GM23338 (cell line): ENCODE measurements at regions not wholly inside any gene's neighbourhood (a gene's known extent, or its start where the extent isn't known, plus 50 kb on each side); places are given as distances from the start of the nearest gene placed in this dataset.
"Not testable (repeated sequence)": the region's sequence is repeated elsewhere in the genome, so short reads cannot be mapped to it uniquely, and the experiment has no call there.

Experiments
- CREB1 ChIP-seq: fragments of 250-450 bp; sonication (Bioruptor Pico); IDR thresholded peaks from 2 replicates; pipeline ENCODE4 v1.5.0; 2020; ENCODE audit warnings: low read depth, mild to moderate bottlenecking, moderate library complexity
- EZH2 ChIP-seq: fragments of 200-600 bp; sonication (generic); IDR thresholded peaks from one replicate; pipeline ENCODE4 v1.8.0; 2017; ENCODE audit warnings: antibody characterized with exemption, mild to moderate bottlenecking, low read depth; ENCODE audit not compliant: unreplicated experiment
- EZH2phosphoT487 ChIP-seq: fragments of 200-600 bp; sonication (generic); IDR thresholded peaks from one replicate; pipeline ENCODE4 v1.8.1; 2018; ENCODE audit warnings: antibody characterized with exemption; ENCODE audit not compliant: unreplicated experiment
- JUNB ChIP-seq: IDR thresholded peaks from one replicate; pipeline ENCODE4 v1.6.1; 2016; ENCODE audit warnings: antibody characterized with exemption; ENCODE audit not compliant: unreplicated experiment
- NANOG ChIP-seq: IDR thresholded peaks from 2 replicates; pipeline ENCODE4 v1.6.1; 2016; ENCODE audit warnings: antibody characterized with exemption, borderline replicate concordance
- POLR2AphosphoS5 ChIP-seq: IDR thresholded peaks from 2 replicates; pipeline ENCODE4 v1.6.1; 2016; ENCODE audit warnings: antibody characterized with exemption, low read depth
- STAT1 ChIP-seq: IDR thresholded peaks from one replicate; pipeline ENCODE4 v1.6.1; 2016; ENCODE audit warnings: antibody characterized with exemption; ENCODE audit not compliant: unreplicated experiment
- ZNF114 ChIP-seq: fragments of 250-450 bp; sonication (Bioruptor Pico); IDR thresholded peaks from 2 replicates; pipeline ENCODE4 v1.5.0; 2020; ENCODE audit warnings: mild to moderate bottlenecking, moderate library complexity
- TF ChIP-seq, protein P1 (sequence below), 2 experiments: fragments of 200-600 bp in 1 of 2; sonication (generic) in 1 of 2; conservative IDR thresholded peaks; 2 replicates each; pipeline versions ENCODE4 v1.5.1 to v1.6.1; 2016 to 2017; ENCODE audit warnings: antibody characterized with exemption in 2 of 2, low read depth in 2 of 2, mild to moderate bottlenecking in 2 of 2, moderate library complexity in 1 of 2
- TF ChIP-seq, protein P2 (sequence below): IDR thresholded peaks from one replicate; pipeline ENCODE4 v1.6.1; 2018; ENCODE audit warnings: antibody characterized with exemption; ENCODE audit not compliant: unreplicated experiment

GRCh38 chr2:16235291-16235690, 294.9 kb downstream of the MYCN start:
- TF ChIP-seq, protein P1, sequence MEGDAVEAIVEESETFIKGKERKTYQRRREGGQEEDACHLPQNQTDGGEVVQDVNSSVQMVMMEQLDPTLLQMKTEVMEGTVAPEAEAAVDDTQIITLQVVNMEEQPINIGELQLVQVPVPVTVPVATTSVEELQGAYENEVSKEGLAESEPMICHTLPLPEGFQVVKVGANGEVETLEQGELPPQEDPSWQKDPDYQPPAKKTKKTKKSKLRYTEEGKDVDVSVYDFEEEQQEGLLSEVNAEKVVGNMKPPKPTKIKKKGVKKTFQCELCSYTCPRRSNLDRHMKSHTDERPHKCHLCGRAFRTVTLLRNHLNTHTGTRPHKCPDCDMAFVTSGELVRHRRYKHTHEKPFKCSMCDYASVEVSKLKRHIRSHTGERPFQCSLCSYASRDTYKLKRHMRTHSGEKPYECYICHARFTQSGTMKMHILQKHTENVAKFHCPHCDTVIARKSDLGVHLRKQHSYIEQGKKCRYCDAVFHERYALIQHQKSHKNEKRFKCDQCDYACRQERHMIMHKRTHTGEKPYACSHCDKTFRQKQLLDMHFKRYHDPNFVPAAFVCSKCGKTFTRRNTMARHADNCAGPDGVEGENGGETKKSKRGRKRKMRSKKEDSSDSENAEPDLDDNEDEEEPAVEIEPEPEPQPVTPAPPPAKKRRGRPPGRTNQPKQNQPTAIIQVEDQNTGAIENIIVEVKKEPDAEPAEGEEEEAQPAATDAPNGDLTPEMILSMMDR (conservative IDR thresholded peaks at IDR 0.05; ENCODE audit: low read depth in 2 of 2), result not testable (repeated sequence)
- TF ChIP-seq EZH2phosphoT487, EZH2, POLR2AphosphoS5, ZNF114, NANOG, STAT1, CREB1, JUNB: not testable (repeated sequence)
- TF ChIP-seq, protein P2, sequence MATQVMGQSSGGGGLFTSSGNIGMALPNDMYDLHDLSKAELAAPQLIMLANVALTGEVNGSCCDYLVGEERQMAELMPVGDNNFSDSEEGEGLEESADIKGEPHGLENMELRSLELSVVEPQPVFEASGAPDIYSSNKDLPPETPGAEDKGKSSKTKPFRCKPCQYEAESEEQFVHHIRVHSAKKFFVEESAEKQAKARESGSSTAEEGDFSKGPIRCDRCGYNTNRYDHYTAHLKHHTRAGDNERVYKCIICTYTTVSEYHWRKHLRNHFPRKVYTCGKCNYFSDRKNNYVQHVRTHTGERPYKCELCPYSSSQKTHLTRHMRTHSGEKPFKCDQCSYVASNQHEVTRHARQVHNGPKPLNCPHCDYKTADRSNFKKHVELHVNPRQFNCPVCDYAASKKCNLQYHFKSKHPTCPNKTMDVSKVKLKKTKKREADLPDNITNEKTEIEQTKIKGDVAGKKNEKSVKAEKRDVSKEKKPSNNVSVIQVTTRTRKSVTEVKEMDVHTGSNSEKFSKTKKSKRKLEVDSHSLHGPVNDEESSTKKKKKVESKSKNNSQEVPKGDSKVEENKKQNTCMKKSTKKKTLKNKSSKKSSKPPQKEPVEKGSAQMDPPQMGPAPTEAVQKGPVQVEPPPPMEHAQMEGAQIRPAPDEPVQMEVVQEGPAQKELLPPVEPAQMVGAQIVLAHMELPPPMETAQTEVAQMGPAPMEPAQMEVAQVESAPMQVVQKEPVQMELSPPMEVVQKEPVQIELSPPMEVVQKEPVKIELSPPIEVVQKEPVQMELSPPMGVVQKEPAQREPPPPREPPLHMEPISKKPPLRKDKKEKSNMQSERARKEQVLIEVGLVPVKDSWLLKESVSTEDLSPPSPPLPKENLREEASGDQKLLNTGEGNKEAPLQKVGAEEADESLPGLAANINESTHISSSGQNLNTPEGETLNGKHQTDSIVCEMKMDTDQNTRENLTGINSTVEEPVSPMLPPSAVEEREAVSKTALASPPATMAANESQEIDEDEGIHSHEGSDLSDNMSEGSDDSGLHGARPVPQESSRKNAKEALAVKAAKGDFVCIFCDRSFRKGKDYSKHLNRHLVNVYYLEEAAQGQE, result not testable (repeated sequence)
